Heart left ventricle (tissue), 13 donors: ENCODE measurements at regions not wholly inside any gene's neighbourhood (a gene's known extent, or its start where the extent isn't known, plus 50 kb on each side); places are given as distances from the start of the nearest gene placed in this dataset.

ENCODE experiments used
- POLR2A ChIP-seq, 2 donors: fragments of 450-650 bp; IDR thresholded peaks; one replicate each; pipeline ENCODE4 v1.6.1; 2017; ENCODE audit warnings: antibody characterized with exemption in 2 of 2, mild to moderate bottlenecking in 2 of 2, moderate library complexity in 2 of 2
- TF ChIP-seq, protein P1 (sequence below), 12 donors: fragments of 200-600 bp; sonication (generic) in 4 of 12; IDR thresholded peaks; one replicate each; pipeline versions ENCODE4 v1.5.0 to v1.8.0; 2018 to 2022; ENCODE audit warnings: antibody characterized with exemption in 12 of 12, mild to moderate bottlenecking in 5 of 12
- donor health status: ischemic (EF 13 %, LVEDD 7.1; RV severe dilation, severe dysfunction).
- donor health status: DM: no; HTN: yes; CAD: no.
- donor health status: DM: no; HTN: no; CAD: no.
- donor health status: ischemic (EF 25% LVEDD 6.9; RV normal size, moderate dysfunction).
- donor health status: ischemic (EF 25% LVEDD 5.7; RV mildly dilated, moderate dysfunction).
- donor health status: ischemic (EF 35%, LVEDD 5.7; RV mildly dilated, moderate dysfunction).
- donor health status: nonischemic (EF 11% LVEDD 7.7; RV severe dilation, severe dysfunction).
- donor health status: DM: yes; HTN: yes; CAD: no.
- donor health status: PGD.
- donor health status: ischemic (EF 29% LVEDD 5.4; RV normal size, mild dysfunction).
- donor health status: nonischemic (EF 23%, LVEDD 6.1; RV moderate dilation, normal function).

GRCh38 chr11:72513411-72513810, 79.1 kb upstream of the CLPB start:
- TF ChIP-seq, protein P1, sequence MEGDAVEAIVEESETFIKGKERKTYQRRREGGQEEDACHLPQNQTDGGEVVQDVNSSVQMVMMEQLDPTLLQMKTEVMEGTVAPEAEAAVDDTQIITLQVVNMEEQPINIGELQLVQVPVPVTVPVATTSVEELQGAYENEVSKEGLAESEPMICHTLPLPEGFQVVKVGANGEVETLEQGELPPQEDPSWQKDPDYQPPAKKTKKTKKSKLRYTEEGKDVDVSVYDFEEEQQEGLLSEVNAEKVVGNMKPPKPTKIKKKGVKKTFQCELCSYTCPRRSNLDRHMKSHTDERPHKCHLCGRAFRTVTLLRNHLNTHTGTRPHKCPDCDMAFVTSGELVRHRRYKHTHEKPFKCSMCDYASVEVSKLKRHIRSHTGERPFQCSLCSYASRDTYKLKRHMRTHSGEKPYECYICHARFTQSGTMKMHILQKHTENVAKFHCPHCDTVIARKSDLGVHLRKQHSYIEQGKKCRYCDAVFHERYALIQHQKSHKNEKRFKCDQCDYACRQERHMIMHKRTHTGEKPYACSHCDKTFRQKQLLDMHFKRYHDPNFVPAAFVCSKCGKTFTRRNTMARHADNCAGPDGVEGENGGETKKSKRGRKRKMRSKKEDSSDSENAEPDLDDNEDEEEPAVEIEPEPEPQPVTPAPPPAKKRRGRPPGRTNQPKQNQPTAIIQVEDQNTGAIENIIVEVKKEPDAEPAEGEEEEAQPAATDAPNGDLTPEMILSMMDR (IDR thresholded peaks at IDR 0.05) = no peak
- TF ChIP-seq POLR2A (IDR thresholded peaks at IDR 0.05) = no peak
